ENCODE measurements at regions not wholly inside any gene's neighbourhood (a gene's known extent, or its start where the extent isn't known, plus 50 kb on each side); places are given as distances from the start of the nearest gene placed in this dataset.

DNA sequence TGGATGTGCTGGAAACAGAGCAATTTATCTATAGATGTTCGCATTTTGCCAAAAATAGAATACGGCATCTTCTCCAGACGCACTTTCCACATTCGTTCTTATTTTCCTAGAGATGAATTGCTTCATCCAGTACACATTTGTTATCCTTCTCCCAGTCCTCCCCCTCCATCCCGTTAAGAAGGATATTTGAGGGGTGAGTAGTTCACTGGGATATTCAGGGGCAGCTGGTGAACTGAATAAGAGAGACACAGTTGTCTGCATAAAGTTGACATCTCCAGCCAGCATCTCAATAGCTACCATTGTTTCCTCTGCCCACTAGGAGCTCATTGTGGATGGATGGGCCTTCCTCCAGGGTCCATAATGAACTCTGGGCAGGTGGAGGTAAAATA is 456.8 kb upstream of the NRP1 start:
- no peaks in the 10 kb centered on the region for H3K9me3 ChIP-seq (ENCODE audit: control insufficient read depth in 2 of 2, low read length in 2 of 2)
- no peaks in the 10 kb centered on the region for H3K4me1 ChIP-seq (ENCODE audit: control insufficient read depth, insufficient read depth, low read length, poor library complexity, severe bottlenecking)
- Mint-ChIP-seq H3K27ac (no peak overlapping the region), H3K36me3 (no peaks in the 10 kb centered on the region), H3K9me3 (no peaks in the 10 kb centered on the region), H3K27me3 (no peaks in the 10 kb centered on the region), H3K4me3 (no peak overlapping the region), H3K4me1 (no peaks in the 10 kb centered on the region)
- no peak overlapping the region for H3K27ac ChIP-seq (ENCODE audit: insufficient read depth, low read length, poor library complexity, severe bottlenecking)
- DNase-seq (no peak), ATAC-seq (ENCODE audit: low read depth in 2 of 2) (no peak)
- no peak overlapping the region for H3K4me3 ChIP-seq (ENCODE audit: low read depth, low read length)
- H3K27me3 ChIP-seq (ENCODE audit: control insufficient read depth, insufficient read depth, low read length): no peaks in the 10 kb centered on the region
- H3K36me3 ChIP-seq (ENCODE audit: control insufficient read depth, insufficient read depth, low read length): no peaks in the 10 kb centered on the region

DNA sequence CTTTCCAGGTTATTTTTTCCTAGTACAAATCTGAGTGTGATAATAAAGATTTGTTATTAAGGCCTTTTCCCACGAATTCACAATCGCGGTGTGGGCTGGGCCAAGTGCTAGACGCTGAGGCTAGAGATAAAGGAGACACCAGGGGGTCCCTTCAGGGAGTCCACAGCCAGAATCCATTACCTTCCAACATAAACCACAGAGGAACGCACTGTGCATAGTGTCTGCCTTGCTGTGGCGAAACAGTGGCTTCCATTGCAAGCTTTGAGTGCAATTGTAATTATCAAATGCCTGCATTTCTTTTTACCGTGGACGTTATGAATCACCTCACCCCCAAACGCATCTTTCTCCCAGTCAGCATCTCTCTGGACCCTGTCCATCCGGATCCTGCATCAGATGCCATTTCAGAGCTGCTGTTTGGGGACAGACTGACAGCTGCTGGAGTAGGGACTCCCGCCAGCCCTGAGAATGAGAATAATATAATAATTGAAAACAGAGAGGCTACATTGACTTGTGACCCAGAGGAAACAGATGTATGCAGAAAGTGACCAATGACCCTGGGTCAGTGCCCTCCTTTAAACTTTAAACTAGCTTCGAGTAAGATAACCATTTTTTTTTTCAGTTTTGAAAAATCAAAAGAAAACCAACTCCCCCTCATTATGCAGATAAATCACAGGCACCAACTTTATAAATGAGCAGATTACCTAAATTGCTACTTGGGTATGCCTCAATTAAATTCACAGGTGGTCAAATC is 456.2 kb upstream of the NRP1 start:
- H3K9me3 Mint-ChIP-seq: no peaks in the 10 kb centered on the region
- peaks cover 2% of the 10 kb centered on the region for H3K27me3 Mint-ChIP-seq
- ATAC-seq (ENCODE audit: low read depth in 2 of 2) (no peak), DNase-seq (no peak)
- no peaks in the 10 kb centered on the region for H3K27me3 ChIP-seq (ENCODE audit: control insufficient read depth, insufficient read depth, low read length)
- no peak overlapping the region for H3K27ac ChIP-seq (ENCODE audit: insufficient read depth, low read length, poor library complexity, severe bottlenecking)
- H3K9me3 ChIP-seq (ENCODE audit: control insufficient read depth in 2 of 2, low read length in 2 of 2): no peaks in the 10 kb centered on the region
- H3K36me3 Mint-ChIP-seq: no peaks in the 10 kb centered on the region
- H3K36me3 ChIP-seq (ENCODE audit: control insufficient read depth, insufficient read depth, low read length): no peaks in the 10 kb centered on the region
- H3K4me3 ChIP-seq (ENCODE audit: low read depth, low read length): no peak overlapping the region
- no peak overlapping the region for H3K4me3 Mint-ChIP-seq
- H3K27ac Mint-ChIP-seq: no peak overlapping the region
- no peaks in the 10 kb centered on the region for H3K4me1 ChIP-seq (ENCODE audit: control insufficient read depth, insufficient read depth, low read length, poor library complexity, severe bottlenecking)
- no peaks in the 10 kb centered on the region for H3K4me1 Mint-ChIP-seq

DNA sequence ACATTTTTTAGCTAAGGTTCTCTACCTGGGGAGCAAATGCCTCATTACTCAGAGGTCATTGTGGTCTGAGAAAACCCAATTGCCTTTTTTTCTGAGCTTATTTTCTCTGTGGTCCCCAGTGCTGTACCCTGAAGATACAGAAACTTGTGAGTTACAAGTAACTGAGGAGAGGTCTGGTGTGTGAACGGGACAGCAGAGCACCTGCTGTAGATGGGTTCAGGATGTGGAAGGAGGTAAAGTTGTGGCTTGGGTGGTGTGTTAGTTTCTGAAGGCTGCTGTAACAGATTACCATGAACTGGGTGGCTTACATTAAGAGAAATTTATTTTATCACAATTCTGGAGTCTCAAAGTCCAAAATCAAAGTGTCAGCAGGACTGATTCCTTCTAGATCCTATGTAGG is 449.1 kb upstream of the NRP1 start:
- Mint-ChIP-seq H3K9me3 (peaks cover 0 to 3% (median 0%) of the 10 kb centered on the region in 7 donors), H3K27ac (no peak overlapping the region), H3K27me3 (peaks cover 5% of the 10 kb centered on the region), H3K4me3 (no peak overlapping the region), H3K4me1 (no peaks in the 10 kb centered on the region), H3K36me3 (no peaks in the 10 kb centered on the region)
- Histone ChIP-seq H3K27ac (ENCODE audit: insufficient read depth, low read length, poor library complexity, severe bottlenecking) (no peak overlapping the region), H3K27me3 (ENCODE audit: control insufficient read depth, insufficient read depth, low read length) (no peaks in the 10 kb centered on the region), H3K36me3 (ENCODE audit: control insufficient read depth, insufficient read depth, low read length) (no peaks in the 10 kb centered on the region), H3K4me3 (ENCODE audit: low read depth, low read length) (no peak overlapping the region), H3K4me1 (ENCODE audit: control insufficient read depth, insufficient read depth, low read length, poor library complexity, severe bottlenecking) (no peaks in the 10 kb centered on the region), H3K9me3 (ENCODE audit: control insufficient read depth in 2 of 2, low read length in 2 of 2) (no peaks in the 10 kb centered on the region)
- ATAC-seq (ENCODE audit: low read depth in 2 of 2) (no peak), DNase-seq (no peak)

DNA sequence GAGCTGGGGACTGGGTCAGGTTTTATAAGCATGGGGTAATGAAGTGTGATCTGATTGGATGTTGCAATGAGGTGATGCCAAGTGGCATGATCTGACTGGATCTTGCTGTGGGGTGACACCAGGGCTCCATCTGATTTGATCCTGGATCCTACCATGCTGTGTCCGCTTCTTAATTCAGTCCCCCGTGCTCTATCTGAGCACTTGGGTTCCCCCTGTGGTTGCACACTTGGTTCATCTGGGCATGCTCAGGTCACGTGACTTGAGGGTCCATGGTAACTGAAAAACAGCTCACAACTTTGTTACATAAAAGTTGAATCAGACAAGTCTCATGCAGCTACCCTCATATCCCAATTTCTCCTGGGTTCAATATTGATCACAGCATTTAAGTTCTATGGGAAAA is 448.6 kb upstream of the NRP1 start:
- no peaks in the 10 kb centered on the region for H3K27me3 ChIP-seq (ENCODE audit: control insufficient read depth, insufficient read depth, low read length)
- ATAC-seq (ENCODE audit: low read depth in 2 of 2): no peak
- no peak overlapping the region for H3K4me3 ChIP-seq (ENCODE audit: low read depth, low read length)
- no peak overlapping the region for H3K4me3 Mint-ChIP-seq
- no peaks in the 10 kb centered on the region for H3K4me1 ChIP-seq (ENCODE audit: control insufficient read depth, insufficient read depth, low read length, poor library complexity, severe bottlenecking)
- no peak overlapping the region for H3K27ac ChIP-seq (ENCODE audit: insufficient read depth, low read length, poor library complexity, severe bottlenecking)
- H3K4me1 Mint-ChIP-seq: no peaks in the 10 kb centered on the region
- no peaks in the 10 kb centered on the region for H3K36me3 Mint-ChIP-seq
- H3K36me3 ChIP-seq (ENCODE audit: control insufficient read depth, insufficient read depth, low read length): no peaks in the 10 kb centered on the region
- no peaks in the 10 kb centered on the region for H3K9me3 ChIP-seq (ENCODE audit: control insufficient read depth in 2 of 2, low read length in 2 of 2)
- peaks cover 0 to 3% (median 0%) of the 10 kb centered on the region in 7 donors for H3K9me3 Mint-ChIP-seq
- no peak overlapping the region for H3K27ac Mint-ChIP-seq
- peaks cover 5% of the 10 kb centered on the region for H3K27me3 Mint-ChIP-seq
- no peak for DNase-seq

GRCh38 chr10:33781606-33782395 is 447.3 kb upstream of the NRP1 start:
- Histone ChIP-seq H3K27me3 (ENCODE audit: control insufficient read depth, insufficient read depth, low read length) (no peaks in the 10 kb centered on the region), H3K4me1 (ENCODE audit: control insufficient read depth, insufficient read depth, low read length, poor library complexity, severe bottlenecking) (no peaks in the 10 kb centered on the region), H3K4me3 (ENCODE audit: low read depth, low read length) (no peak overlapping the region), H3K9me3 (ENCODE audit: control insufficient read depth in 2 of 2, low read length in 2 of 2) (no peaks in the 10 kb centered on the region), H3K36me3 (ENCODE audit: control insufficient read depth, insufficient read depth, low read length) (no peaks in the 10 kb centered on the region), H3K27ac (ENCODE audit: insufficient read depth, low read length, poor library complexity, severe bottlenecking) (no peak overlapping the region)
- Mint-ChIP-seq H3K27ac (no peak overlapping the region), H3K9me3 (peaks cover 0 to 3% (median 0%) of the 10 kb centered on the region in 7 donors), H3K4me1 (no peaks in the 10 kb centered on the region), H3K36me3 (no peaks in the 10 kb centered on the region), H3K4me3 (no peak overlapping the region), H3K27me3 (peaks cover 5% of the 10 kb centered on the region)
- ATAC-seq (ENCODE audit: low read depth in 2 of 2): no peak
- no peak for DNase-seq

GRCh38 chr10:33780961-33781360 is 446.5 kb upstream of the NRP1 start:
- Mint-ChIP-seq H3K36me3 (no peaks in the 10 kb centered on the region), H3K27ac (no peak overlapping the region), H3K9me3 (peaks cover 0 to 3% (median 0%) of the 10 kb centered on the region in 7 donors), H3K4me1 (no peaks in the 10 kb centered on the region), H3K4me3 (no peak overlapping the region), H3K27me3 (peaks cover 10% of the 10 kb centered on the region)
- Histone ChIP-seq H3K9me3 (ENCODE audit: control insufficient read depth in 2 of 2, low read length in 2 of 2) (no peaks in the 10 kb centered on the region), H3K27me3 (ENCODE audit: control insufficient read depth, insufficient read depth, low read length) (no peaks in the 10 kb centered on the region), H3K36me3 (ENCODE audit: control insufficient read depth, insufficient read depth, low read length) (no peaks in the 10 kb centered on the region), H3K27ac (ENCODE audit: insufficient read depth, low read length, poor library complexity, severe bottlenecking) (no peak overlapping the region), H3K4me3 (ENCODE audit: low read depth, low read length) (no peak overlapping the region), H3K4me1 (ENCODE audit: control insufficient read depth, insufficient read depth, low read length, poor library complexity, severe bottlenecking) (no peaks in the 10 kb centered on the region)
- no peak for ATAC-seq (ENCODE audit: low read depth in 2 of 2)
- no peak for DNase-seq

GRCh38 chr10:33777223-33777622 is 442.8 kb upstream of the NRP1 start:
- Histone ChIP-seq H3K9me3 (ENCODE audit: control insufficient read depth in 2 of 2, low read length in 2 of 2) (no peaks in the 10 kb centered on the region), H3K4me1 (ENCODE audit: control insufficient read depth, insufficient read depth, low read length, poor library complexity, severe bottlenecking) (no peaks in the 10 kb centered on the region), H3K4me3 (ENCODE audit: low read depth, low read length) (no peak overlapping the region), H3K27ac (ENCODE audit: insufficient read depth, low read length, poor library complexity, severe bottlenecking) (no peak overlapping the region), H3K36me3 (ENCODE audit: control insufficient read depth, insufficient read depth, low read length) (no peaks in the 10 kb centered on the region), H3K27me3 (ENCODE audit: control insufficient read depth, insufficient read depth, low read length) (no peaks in the 10 kb centered on the region)
- ATAC-seq (ENCODE audit: low read depth in 2 of 2) (no peak), DNase-seq (no peak)
- Mint-ChIP-seq H3K27ac (no peak overlapping the region), H3K27me3 (peaks cover 5% of the 10 kb centered on the region), H3K4me1 (peaks cover 0 to 5% (median 0%) of the 10 kb centered on the region in 4 donors), H3K9me3 (peaks cover 0 to 3% (median 0%) of the 10 kb centered on the region in 7 donors), H3K4me3 (no peak overlapping the region), H3K36me3 (no peaks in the 10 kb centered on the region)

All from CD4-positive, CD25-positive, alpha-beta regulatory T cell (primary cell).